ENCODE measurements at regions not wholly inside any gene's neighbourhood (a gene's known extent, or its start where the extent isn't known, plus 50 kb on each side); places are given as distances from the start of the nearest gene placed in this dataset.

DNA sequence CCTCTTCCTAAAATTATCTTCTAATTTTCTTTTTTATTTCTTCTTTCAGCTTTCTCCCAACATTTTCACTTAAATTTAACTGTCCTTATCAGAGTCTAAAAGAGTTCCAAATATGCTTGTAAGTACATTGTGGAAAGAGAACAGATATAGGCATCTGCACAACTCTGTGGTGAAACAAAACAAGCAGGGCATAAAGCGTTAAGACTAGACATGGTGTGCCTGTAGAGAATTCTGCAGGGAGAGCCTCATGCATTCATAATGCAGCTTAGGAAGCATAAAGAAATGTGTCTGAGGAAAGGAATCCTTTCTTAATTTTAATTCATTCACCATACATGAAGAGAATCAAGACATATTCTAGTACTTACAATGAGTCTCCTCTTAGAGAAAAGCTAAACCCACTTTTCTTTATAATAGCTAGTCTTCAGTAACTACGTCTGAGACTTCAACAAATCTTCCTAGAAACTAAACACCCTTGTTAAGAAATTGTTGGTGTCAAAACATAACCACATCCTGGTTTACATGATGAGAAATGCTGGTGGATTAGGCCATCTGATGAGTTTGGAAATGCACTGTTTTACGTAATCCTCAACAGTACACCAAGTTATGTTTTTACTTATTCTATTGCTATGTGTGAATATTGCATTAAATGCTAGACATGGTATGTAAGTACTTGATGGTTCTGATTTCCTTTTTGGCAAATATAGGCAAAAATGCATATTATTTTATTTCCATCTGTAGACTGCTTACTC is 307.8 kb upstream of the GIMD1 start:
- TF ChIP-seq EZH2 (IDR thresholded peaks at IDR 0.05; ENCODE audit: insufficient read depth, low read length) = no peak
- TF ChIP-seq, protein P1, sequence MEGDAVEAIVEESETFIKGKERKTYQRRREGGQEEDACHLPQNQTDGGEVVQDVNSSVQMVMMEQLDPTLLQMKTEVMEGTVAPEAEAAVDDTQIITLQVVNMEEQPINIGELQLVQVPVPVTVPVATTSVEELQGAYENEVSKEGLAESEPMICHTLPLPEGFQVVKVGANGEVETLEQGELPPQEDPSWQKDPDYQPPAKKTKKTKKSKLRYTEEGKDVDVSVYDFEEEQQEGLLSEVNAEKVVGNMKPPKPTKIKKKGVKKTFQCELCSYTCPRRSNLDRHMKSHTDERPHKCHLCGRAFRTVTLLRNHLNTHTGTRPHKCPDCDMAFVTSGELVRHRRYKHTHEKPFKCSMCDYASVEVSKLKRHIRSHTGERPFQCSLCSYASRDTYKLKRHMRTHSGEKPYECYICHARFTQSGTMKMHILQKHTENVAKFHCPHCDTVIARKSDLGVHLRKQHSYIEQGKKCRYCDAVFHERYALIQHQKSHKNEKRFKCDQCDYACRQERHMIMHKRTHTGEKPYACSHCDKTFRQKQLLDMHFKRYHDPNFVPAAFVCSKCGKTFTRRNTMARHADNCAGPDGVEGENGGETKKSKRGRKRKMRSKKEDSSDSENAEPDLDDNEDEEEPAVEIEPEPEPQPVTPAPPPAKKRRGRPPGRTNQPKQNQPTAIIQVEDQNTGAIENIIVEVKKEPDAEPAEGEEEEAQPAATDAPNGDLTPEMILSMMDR (IDR thresholded peaks at IDR 0.05; ENCODE audit: insufficient read depth, low read depth, low read length) = no peak

Data from astrocyte (in vitro differentiated cells and primary cell).